ENCODE measurements at regions not wholly inside any gene's neighbourhood (a gene's known extent, or its start where the extent isn't known, plus 50 kb on each side); places are given as distances from the start of the nearest gene placed in this dataset.
A peak's percentile ranks its signal among the peaks of the same experiment; 100 is the strongest.

DNA sequence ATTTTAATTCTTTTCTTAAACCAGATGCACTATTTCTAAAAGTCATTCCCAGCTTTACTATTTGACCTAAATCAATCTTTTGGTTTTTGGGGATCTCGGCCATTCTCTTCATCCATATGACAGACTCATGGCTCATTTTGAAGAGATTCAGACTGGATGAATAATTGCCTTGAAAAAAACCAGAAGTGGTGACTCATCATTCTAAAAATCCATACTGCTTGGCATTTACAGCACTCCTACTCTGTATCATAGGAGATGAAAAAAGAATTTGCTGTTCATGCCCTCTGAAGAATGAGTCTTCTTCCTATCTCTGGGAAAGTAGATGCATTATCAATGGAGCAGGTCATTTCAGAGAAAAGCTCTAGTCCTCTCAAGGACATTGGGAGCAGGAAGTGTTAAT lies 220.5 kb upstream of the RPS6KA3 start:
- Mint-ChIP-seq H3K4me1 (ENCODE audit: low read depth) (peaks cover 17% of the 10 kb centered on the region), H3K27ac (no peak overlapping the region), H3K9me3 (no peaks in the 10 kb centered on the region), H3K4me3 (no peak overlapping the region), H3K27me3 (no peaks in the 10 kb centered on the region), H3K36me3 (ENCODE audit: low read depth) (no peaks in the 10 kb centered on the region)

DNA sequence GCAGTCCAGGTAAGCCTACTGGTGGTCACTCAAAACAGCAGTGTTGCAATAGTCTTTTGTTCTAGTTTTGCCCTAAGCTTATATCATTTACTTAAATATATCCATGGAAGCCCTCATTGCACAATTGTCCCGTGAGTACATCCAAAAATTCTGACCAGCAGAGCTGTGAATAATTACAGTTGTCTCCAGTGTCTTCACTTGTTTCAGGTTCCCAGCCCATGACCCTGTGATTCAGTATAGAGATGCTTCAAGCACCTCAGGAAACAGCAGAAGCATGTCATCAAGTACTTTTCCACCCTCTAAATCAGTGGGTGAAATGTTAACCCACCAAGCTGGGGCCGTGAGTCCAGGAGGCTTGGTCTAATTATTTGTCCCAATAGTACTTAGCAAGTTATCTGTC lies 214.9 kb upstream of the RPS6KA3 start:
- peaks cover 6% of the 10 kb centered on the region for H3K4me1 Mint-ChIP-seq (ENCODE audit: low read depth)
- H3K27me3 Mint-ChIP-seq, result no peaks in the 10 kb centered on the region
- no peaks in the 10 kb centered on the region for H3K36me3 Mint-ChIP-seq (ENCODE audit: low read depth)
- no peak overlapping the region for H3K27ac Mint-ChIP-seq
- H3K9me3 Mint-ChIP-seq, result no peaks in the 10 kb centered on the region
- no peak overlapping the region for H3K4me3 Mint-ChIP-seq

DNA sequence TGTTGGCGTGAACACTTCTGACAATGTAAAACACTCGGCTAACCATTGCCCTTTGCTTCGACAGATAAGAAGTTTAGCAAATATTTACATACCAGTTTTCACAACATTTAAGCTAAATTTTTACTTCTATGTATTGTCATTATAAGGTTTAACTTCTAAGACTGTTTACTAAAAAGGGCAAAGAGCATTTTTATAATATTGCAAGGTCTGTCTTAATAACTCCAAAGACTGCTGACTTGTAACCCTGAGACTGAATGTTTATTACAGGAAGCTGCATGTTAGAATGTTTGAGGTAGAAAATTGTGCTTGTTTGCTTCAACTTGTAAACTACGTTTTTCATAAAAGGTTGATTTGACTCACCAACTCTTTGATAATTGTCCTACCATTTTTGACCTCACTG lies 213.2 kb upstream of the RPS6KA3 start:
- Mint-ChIP-seq H3K36me3 (ENCODE audit: low read depth) (no peaks in the 10 kb centered on the region), H3K27ac (no peak overlapping the region), H3K4me1 (ENCODE audit: low read depth) (peaks cover 6% of the 10 kb centered on the region), H3K4me3 (no peak overlapping the region), H3K9me3 (no peaks in the 10 kb centered on the region), H3K27me3 (no peaks in the 10 kb centered on the region)

DNA sequence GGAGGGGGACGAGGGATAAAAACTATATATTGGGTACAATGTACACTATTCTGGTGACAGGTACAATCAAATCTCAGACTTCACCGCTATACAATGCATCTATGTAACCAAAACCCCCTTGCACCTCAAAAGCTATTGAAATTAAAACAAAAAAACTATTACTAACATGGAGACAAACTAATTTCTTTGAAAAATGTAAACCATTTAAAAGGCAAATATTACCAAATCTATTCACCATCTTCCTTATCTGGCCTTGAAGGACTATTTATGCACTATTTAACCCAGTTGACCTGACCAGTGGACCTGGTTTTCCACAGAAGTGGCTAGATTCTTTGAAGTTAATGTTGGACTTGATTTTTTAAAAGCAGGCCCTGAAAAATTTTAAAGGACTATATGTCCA lies 212.3 kb upstream of the RPS6KA3 start:
- H3K9me3 Mint-ChIP-seq, result no peaks in the 10 kb centered on the region
- no peak overlapping the region for H3K27ac Mint-ChIP-seq
- H3K4me3 Mint-ChIP-seq, result no peak overlapping the region
- peaks cover 6% of the 10 kb centered on the region for H3K4me1 Mint-ChIP-seq (ENCODE audit: low read depth)
- H3K27me3 Mint-ChIP-seq, result no peaks in the 10 kb centered on the region
- no peaks in the 10 kb centered on the region for H3K36me3 Mint-ChIP-seq (ENCODE audit: low read depth)

DNA sequence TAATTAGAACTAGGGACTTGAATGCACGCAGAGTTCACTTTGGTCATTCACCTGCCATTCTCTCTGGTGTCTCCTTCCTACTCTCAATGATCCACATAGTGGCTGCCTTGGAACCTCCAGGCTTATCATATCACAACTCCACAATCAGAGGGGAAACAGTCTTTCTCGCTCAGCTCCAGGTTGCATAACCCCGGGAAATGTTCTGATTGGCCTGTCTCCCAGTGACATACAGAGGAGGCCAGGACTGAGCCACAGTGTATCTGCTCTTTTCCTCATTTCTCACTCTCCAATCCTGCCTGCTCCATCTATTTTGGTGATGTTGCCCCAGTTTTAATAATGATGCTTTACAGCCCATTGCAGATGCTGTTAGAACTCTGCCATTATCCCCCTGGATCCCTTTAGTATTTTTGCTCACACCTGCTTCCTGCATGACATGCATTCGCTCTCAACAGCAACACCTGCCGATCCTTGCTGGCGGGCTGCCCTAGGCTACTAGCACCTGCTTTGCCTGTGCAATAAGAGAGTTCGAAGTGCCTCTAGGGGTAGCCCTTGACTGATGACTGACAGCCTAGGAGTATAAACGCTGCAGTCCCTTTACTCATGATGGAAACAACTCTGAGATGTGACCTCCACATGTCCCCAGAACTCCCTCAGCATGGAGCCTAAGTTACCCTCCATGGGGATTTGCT lies 211.3 kb upstream of the RPS6KA3 start:
- no peaks in the 10 kb centered on the region for H3K36me3 Mint-ChIP-seq (ENCODE audit: low read depth)
- no peak overlapping the region for H3K27ac Mint-ChIP-seq

DNA sequence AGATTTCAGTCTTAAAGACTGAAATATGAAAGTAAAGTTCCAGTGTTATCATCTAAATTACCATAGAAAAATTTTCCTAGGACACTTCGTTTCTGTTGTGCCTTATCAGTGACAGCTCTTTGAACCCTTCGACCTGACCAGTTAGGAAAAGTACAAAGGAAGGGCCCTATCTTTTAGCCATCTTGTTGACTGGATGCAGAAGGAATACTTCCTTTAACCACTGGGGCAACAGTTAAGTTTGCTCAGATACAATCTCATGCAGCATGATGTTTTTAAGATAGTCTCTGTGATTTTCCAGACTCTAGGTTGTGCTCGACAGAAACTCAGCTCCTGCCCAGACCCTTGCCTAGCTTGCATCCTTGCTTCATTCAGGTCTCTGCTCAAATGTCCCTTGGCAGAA lies 210.5 kb upstream of the RPS6KA3 start:
- no peak overlapping the region for H3K4me3 Mint-ChIP-seq
- no peaks in the 10 kb centered on the region for H3K9me3 Mint-ChIP-seq
- no peak overlapping the region for H3K27ac Mint-ChIP-seq
- H3K36me3 Mint-ChIP-seq (ENCODE audit: low read depth), result no peaks in the 10 kb centered on the region
- peaks cover 4% of the 10 kb centered on the region for H3K4me1 Mint-ChIP-seq (ENCODE audit: low read depth)
- no peaks in the 10 kb centered on the region for H3K27me3 Mint-ChIP-seq

More for the DNA sequence above, 211.3 kb upstream of the RPS6KA3 start:
- Mint-ChIP-seq H3K4me1 (ENCODE audit: low read depth) (peaks cover 6% of the 10 kb centered on the region), H3K27me3 (no peaks in the 10 kb centered on the region), H3K9me3 (no peaks in the 10 kb centered on the region), H3K4me3 (no peak overlapping the region)

DNA sequence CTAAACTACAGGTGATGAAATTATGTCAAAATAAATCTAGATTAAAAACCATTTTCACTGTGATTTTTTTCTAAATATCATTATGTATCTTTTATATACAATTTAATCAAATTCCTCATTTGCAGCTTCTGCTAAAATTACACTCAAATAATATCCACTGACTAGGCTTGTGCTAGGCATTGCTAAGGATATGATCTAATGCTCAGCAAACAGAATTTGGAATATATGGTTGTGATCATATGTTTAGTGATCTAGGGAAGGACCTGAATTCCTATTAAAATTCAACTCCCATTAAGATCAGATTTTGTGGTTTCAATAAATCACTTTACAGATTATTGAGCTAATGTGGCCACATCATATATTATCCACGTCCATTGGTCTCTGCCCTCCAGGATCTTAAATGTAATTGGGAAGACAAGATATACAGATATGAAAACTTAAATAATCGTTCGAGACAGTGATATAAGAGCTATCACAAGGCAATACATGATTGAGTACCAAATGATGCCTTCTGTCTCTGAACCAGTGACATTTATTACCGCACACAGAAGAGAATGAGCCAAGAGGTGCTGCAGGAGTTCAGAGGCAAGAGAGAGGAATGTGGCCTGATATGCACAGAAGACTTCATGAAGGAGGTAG lies 206.0 kb upstream of the RPS6KA3 start:
- Mint-ChIP-seq H3K9me3 (no peaks in the 10 kb centered on the region), H3K27ac (no peak overlapping the region), H3K4me3 (no peak overlapping the region), H3K4me1 (ENCODE audit: low read depth) (no peaks in the 10 kb centered on the region), H3K27me3 (no peaks in the 10 kb centered on the region), H3K36me3 (ENCODE audit: low read depth) (no peaks in the 10 kb centered on the region)

DNA sequence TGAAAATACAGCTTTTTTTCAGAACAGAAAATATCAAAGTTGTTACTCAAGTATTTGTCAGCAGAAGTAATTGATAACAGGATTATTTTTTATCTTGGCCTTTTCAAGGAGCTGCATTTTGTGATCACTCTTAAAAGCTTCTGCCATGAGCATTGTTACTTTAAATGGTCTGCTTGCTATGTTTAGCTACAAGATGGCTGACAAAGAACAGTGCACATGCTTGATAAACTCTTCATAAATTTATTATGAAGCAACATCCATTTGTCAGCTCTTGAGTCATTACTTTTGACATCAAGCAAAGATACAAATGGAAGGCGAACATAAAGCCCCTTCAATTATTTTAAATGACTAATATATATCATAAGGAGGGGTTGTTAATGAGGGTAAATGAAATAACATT lies 205.4 kb upstream of the RPS6KA3 start:
- no peaks in the 10 kb centered on the region for H3K9me3 Mint-ChIP-seq
- H3K27me3 Mint-ChIP-seq, result no peaks in the 10 kb centered on the region

DNA sequence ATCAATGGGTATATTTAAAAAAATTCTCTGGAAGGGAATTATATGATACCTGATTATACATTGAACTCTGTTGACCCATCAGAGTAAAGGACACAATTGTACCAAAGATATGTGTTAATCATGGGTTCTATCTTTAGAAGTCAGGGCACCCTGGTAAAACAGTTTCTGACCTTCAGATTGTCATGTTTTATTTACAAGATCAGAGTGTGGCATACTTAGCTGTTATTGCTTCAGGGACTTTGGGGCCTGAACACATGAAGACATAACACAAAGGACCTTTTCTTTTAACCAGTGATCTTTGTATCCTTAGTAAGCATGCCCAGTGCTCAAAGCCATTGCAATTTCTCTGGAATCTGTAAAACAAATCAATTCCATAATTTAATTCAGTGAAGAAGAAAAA lies 204.8 kb upstream of the RPS6KA3 start:
- H3K27me3 Mint-ChIP-seq, result no peaks in the 10 kb centered on the region
- no peaks in the 10 kb centered on the region for H3K36me3 Mint-ChIP-seq (ENCODE audit: low read depth)
- H3K4me1 Mint-ChIP-seq (ENCODE audit: low read depth), result no peaks in the 10 kb centered on the region
- no peaks in the 10 kb centered on the region for H3K9me3 Mint-ChIP-seq
- H3K4me3 Mint-ChIP-seq, result no peak overlapping the region
- no peak overlapping the region for H3K27ac Mint-ChIP-seq

More for the DNA sequence above, 205.4 kb upstream of the RPS6KA3 start:
- Mint-ChIP-seq H3K36me3 (ENCODE audit: low read depth) (no peaks in the 10 kb centered on the region), H3K4me3 (no peak overlapping the region), H3K4me1 (ENCODE audit: low read depth) (no peaks in the 10 kb centered on the region), H3K27ac (no peak overlapping the region)

DNA sequence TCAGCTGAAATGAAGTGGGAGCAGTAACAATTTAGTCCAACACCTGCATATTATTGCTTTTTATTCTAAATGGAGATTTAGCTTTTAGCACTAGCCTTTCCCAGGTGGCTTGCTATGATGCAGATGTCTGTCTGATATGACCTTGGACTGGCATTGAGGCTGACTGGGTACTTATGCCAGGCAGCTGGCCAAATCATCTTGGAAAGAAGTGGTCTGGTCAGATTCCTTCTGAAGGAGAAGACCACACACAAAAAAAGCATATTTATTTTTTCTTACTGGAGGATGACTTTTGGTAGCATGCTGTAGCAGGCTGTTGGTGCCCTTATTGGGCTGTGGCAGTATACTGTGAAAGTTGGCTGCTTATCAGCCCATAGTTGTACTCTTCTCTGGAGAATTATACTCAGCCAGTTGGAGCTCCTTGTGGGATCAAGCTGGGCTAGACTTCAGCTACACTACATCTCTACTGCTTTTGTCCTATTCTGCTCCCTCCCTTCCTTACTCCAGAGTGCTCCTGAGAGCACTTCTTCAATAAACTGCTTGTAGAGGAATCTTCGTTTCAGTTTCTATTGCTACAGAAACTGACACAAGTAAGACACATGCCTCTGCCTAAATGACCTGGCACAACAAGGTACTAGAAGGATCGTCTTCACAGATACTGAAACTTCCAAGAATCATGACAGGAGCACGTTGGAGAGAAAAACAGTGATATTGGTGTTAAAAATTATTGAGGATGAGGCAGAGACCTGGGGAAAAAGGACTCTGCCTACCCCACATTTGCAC lies 196.8 kb upstream of the RPS6KA3 start:
- no peak overlapping the region for H3K27ac Mint-ChIP-seq

DNA sequence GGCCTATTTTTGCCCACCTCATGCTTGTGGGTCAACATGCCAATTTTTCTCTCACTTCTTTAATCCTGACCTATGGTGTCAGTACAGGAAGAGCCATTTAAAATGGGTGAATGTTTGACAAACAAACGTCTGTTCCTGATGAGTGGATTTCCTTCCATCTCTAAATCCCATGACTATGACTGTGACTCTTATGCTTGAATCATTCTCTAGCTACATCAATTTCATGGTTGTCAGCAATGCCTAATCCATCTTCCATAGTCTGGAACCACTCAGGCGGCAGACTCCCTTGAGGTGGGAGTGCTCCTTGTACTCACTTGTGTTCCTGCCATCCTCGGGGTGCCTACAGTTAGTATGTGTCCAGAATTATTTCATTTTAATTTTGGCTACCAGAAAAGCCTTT lies 194.9 kb upstream of the RPS6KA3 start:
- Mint-ChIP-seq H3K9me3 (peaks cover 3% of the 10 kb centered on the region), H3K36me3 (ENCODE audit: low read depth) (no peaks in the 10 kb centered on the region), H3K27me3 (no peaks in the 10 kb centered on the region), H3K4me3 (no peak overlapping the region), H3K27ac (no peak overlapping the region), H3K4me1 (ENCODE audit: low read depth) (peaks cover 54% of the 10 kb centered on the region)

More for the DNA sequence above, 196.8 kb upstream of the RPS6KA3 start:
- H3K36me3 Mint-ChIP-seq (ENCODE audit: low read depth), result no peaks in the 10 kb centered on the region
- H3K9me3 Mint-ChIP-seq, result peaks cover 3% of the 10 kb centered on the region
- no peak overlapping the region for H3K4me3 Mint-ChIP-seq
- no peaks in the 10 kb centered on the region for H3K27me3 Mint-ChIP-seq
- H3K4me1 Mint-ChIP-seq (ENCODE audit: low read depth), result peaks cover 52% of the 10 kb centered on the region

DNA sequence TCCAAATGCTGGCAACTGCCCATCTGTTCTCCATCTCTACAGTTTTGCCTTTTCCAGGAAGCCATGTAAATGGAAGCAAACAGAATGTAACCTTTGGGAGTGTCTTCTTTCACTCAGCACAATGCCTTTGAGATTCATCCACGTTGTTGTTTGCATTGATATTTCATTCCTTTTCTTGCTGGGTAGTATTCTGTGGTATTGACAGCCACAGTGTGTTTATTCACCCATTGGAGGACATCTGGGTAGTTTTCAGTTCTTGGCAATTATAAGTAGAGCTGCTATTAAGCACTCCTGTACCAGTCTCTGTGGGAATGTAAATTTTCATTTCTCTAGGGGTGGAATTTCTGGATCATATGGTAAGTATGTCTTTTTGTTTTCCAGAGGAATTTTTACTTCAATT lies 194.3 kb upstream of the RPS6KA3 start:
- H3K36me3 Mint-ChIP-seq (ENCODE audit: low read depth), result no peaks in the 10 kb centered on the region
- peaks cover 54% of the 10 kb centered on the region for H3K4me1 Mint-ChIP-seq (ENCODE audit: low read depth)
- peak overlapping the region; percentile 22 for H3K27ac Mint-ChIP-seq
- no peaks in the 10 kb centered on the region for H3K27me3 Mint-ChIP-seq
- peaks cover 3% of the 10 kb centered on the region for H3K9me3 Mint-ChIP-seq
- no peak overlapping the region for H3K4me3 Mint-ChIP-seq

DNA sequence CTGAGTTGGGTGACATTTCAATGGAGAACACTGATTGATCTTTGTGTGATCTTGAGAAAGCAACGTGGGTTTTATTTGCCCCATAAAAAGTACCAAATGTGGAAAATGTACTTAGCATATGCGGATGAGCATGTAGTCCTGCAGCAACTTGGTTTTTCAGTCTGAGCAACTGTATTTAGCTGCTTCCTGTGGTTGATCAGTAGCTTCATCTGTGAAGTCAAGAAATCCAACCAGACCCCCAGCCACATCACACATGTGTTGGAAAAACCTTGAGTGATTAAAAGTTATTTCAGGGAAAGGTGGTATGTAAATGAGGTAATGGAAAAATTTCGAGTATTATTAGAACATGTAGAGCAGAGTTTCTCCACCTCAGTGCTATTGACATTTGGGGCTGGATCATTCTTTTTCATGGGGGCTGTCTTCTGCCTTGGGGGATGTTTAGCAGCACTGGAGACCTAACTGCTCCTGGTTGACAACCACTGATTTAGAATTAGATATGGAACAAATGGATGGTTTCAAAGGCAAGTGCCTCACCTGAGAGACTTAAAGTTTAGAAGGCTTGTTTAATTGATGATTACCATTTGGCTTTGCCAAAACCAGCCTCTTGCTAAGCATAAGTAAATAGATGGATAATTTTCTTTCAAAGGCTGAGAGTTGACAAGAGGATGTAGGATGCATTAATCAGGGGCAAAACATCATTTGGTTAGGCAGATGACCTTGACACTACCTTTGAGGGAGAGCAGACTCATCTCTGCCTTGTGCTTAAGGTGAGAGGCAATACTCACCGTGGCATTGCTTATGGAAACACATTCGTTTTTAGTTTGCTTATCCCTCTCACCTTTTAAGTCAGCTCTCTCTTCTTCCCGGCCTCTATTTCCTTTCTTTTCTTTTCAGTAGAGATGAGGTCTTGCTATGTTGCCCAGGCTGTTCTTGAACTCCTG lies 193.0 kb upstream of the RPS6KA3 start:
- H3K4me1 Mint-ChIP-seq (ENCODE audit: low read depth), result peaks cover 55% of the 10 kb centered on the region
- no peaks in the 10 kb centered on the region for H3K27me3 Mint-ChIP-seq
- no peaks in the 10 kb centered on the region for H3K36me3 Mint-ChIP-seq (ENCODE audit: low read depth)
- peak overlapping the region; percentile 90 for H3K27ac Mint-ChIP-seq
- no peaks in the 10 kb centered on the region for H3K9me3 Mint-ChIP-seq
- peak overlapping the region; percentile 40 for H3K4me3 Mint-ChIP-seq

DNA sequence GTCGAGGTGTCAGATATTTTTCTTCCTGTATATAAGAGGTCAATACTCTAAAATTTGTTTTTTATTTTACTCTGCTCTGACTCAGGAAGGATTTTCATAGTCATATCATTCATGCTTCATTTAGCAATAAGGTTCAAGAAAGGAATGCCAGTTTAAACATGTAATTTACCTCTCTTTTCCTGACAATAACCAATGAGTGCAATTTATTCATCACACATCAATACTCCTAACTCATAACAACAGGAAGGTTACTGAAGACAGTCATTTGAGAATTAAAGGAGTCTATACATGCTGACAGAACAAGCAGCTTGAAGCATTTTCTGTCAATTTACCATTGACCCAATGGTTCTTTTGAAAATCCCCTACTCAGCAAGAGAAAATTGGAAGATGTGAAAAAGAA lies 190.3 kb upstream of the RPS6KA3 start:
- H3K9me3 Mint-ChIP-seq, result no peaks in the 10 kb centered on the region
- H3K36me3 Mint-ChIP-seq (ENCODE audit: low read depth), result no peaks in the 10 kb centered on the region
- no peaks in the 10 kb centered on the region for H3K27me3 Mint-ChIP-seq
- no peak overlapping the region for H3K27ac Mint-ChIP-seq
- H3K4me1 Mint-ChIP-seq (ENCODE audit: low read depth), result peaks cover 69% of the 10 kb centered on the region
- no peak overlapping the region for H3K4me3 Mint-ChIP-seq

Measured in stimulated activated naive CD8-positive, alpha-beta T cell treated with anti-CD3 and anti-CD28 coated beads, Interleukin-15, Interleukin-2, amounts not matched to agents 100 ng/mL and 50 ng/mL, for 24 hours (primary cell).